NOMO-1 (cell line): ENCODE measurements at regions not wholly inside any gene's neighbourhood (a gene's known extent, or its start where the extent isn't known, plus 50 kb on each side); places are given as distances from the start of the nearest gene placed in this dataset.
"Not testable (repeated sequence)": the region's sequence is repeated elsewhere in the genome, so short reads cannot be mapped to it uniquely, and the experiment has no call there.

Source experiments
- DNase-seq, 2 experiments: peaks; one replicate each; lab custom pipeline; 2025; ENCODE audit not compliant: unreplicated experiment in 2 of 2; lab: John Stamatoyannopoulos, UW

DNA sequence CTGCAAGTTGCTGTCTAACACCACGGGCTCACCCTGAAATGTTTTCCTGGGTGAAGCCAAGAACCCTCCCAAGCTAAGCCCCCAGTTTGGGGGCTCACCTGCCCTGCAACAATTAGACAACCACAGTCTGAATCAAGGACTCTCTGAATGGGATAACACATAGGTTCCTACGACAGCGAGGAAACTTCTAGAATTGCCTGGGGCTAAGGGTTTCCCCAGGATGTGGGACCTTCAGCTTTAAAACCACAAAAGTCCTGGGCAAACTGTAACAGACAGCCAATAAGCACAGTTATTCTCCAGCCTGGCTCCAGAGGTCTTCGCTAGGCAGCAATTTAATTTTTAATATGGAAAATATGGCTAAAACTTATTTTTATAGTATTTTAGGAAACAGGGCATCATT is 162.6 kb downstream of the PRKX start:
- DNase-seq: no peak

DNA sequence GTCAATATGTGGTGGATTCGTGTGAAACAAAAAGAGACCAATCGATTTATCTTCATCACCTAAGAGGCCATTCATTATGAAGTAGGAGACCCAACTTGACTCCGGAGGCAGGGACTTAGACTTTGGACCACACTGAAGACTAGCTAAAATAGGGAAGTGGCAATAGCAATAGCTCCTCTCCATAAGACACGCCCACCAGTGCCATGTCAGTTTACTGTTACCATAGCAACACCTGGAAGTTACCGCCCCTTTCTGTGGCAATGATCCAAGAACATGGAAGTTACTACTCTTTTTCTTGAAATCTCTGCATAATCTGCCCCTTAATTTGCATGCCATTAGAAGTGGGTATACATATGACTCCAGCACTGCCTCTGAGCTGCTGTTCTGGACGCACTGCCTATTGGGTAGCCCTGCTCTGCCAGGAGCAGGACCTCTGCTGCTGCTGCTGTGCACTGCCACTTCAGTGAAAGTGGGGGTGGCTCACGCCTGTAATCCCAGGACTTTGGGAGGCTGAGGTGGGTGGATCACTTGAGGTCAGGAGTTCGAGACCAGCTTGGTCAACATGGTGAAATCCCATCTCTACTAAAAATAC is 163.2 kb downstream of the PRKX start:
- peak; percentile 67 to 91 for DNase-seq

DNA sequence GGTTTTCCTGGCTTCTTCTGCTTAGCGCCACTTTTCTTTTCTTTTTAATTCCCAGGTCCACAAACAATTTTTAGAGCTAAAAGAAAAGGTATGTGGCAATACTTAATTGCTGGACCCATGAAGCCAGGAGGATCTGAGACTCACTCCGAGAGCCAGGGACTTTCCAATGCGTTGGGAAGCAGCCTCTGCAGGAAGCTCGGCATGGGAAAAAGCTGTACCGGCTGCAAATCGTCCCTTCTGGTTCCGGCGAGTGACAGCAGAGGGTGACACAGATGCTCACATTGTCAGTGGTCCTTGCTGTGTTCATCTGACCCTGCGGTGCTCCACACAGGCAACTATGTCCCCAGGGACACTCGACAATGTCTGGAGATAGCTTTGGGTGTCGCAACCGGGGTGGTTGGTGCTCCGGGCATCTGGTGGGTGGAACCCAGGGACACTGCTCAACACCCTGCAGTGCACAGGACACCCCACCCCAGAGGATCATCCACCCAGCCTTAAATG is 164.0 kb downstream of the PRKX start:
- DNase-seq: no peak

DNA sequence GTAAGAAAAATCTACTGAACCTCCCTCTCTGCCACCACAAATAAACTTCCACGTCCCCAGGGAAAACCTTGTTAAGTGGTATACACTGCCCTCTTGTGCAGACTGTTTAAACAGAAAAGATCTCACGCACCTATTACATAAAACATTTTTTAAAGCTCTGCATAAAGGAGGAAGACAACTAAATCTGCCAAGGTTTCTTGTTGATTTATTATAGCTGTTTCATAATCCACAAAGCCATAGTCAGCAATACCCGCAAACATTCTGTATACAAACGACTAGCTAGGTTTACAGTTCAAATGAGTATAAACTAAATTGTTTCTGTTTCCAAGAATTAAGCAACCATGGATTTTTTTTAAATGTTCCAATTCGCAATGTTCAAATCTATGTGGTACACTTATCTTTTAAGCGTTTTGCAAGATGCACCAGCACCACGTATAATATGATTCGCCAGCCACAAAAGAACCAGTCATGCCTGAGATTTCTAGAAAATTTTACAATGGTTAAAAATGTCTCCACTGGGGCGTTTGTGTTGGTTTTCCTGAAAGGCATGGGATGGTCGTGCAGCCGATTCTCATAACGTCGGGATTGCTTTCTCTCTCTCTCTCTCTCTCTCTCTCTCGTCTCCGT is 164.6 kb downstream of the PRKX start:
- DNase-seq: peak; percentile 83 to 97

DNA sequence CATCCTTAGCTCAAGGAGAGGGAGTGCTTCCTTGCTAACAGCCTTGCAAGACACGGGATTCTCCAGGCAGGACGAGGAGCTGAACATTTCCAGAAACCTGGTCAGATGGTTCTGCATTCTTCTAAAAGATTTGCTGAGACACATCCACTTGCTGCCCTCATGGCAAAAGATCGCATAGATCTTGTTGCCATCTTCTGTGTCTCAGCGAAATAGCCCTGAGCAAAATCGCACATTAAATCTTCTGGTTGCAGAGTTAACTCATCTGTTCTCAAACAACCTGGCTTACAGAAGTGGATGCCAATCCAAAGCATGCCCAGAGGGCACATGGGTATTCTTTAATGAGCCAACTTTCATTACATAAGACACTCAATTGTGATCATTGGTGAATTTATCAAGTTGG is 167.5 kb downstream of the PRKX start:
- DNase-seq: no peak

DNA sequence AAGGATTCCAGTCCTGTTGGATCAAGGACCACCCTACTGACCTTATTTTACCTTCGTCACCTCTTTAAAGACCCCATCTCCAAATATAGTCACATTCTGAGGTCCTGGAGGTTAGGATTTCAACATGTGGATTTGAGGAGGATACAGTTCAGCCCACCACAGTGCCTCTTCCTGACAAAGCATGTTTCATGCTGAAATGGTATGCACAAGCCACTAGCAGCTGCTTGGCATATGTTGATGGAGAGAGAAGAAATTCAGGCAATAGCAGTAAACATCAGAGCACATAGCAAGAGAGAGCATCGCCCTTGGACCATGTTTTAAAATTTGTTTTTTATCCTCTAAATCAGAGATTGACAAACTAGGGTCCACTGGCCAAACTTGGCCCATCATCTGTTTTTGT is 172.1 kb downstream of the PRKX start:
- DNase-seq: no peak

DNA sequence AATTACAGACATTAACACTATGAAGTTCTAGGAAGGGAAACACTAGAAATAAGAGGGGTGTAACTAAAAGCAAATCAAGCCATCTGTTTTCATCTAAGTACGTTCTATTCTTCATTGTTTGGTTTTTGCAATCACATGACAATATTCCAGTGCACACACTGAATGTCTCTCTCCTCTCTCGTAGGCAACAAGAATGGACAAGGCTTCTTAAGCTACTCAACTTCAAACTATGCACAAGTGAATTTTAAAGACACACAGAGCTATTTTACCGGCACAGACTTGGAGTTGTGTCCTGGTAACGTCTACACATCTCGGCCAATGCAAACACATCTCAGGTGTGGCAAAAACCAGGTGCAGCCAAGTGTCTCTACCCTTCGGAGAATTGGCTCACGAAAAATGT is 173.3 kb downstream of the PRKX start:
- no peak for DNase-seq

DNA sequence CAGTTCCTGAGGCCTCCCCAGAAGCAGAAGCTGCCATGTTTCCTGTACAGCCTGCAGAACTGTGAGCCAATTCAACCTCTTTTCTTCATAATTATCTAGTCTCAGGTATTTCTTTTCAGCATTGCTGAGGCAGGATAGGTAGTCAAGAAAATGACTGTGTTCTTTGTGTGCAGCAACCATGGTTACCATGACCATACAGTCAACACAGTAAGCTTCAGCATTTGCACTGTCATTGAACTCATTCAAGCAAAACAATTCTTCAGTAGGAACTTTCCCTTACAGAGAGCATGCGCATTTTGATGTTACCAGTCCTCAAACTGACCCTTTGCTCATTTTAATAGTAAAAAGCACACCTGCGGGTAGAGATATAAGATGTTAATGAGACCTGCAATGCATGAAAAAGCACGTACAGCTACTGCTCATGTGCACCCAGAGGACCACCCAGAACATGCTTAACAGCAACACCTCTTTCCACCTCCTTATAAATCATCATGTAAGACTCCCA is 180.8 kb downstream of the PRKX start:
- no peak for DNase-seq

DNA sequence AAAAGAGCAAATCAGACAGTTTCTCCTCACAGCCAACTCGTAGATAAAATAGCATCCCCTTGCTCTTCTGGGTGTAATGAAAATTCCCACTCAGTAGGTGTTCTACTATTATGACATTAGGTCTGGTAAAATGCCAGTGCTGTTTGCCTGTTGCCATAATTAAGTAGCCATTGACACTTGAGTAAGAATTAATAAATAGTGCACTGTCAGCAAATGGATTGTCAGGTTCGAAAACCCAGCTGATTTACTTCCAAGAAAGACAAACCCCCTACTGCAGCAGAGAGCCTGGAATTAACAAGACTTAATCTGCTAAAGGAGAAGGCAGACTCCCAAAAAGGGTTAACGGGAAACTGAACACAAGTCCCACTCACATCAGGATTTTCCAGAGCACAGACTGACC is 182.0 kb downstream of the PRKX start:
- DNase-seq: not testable (repeated sequence)

DNA sequence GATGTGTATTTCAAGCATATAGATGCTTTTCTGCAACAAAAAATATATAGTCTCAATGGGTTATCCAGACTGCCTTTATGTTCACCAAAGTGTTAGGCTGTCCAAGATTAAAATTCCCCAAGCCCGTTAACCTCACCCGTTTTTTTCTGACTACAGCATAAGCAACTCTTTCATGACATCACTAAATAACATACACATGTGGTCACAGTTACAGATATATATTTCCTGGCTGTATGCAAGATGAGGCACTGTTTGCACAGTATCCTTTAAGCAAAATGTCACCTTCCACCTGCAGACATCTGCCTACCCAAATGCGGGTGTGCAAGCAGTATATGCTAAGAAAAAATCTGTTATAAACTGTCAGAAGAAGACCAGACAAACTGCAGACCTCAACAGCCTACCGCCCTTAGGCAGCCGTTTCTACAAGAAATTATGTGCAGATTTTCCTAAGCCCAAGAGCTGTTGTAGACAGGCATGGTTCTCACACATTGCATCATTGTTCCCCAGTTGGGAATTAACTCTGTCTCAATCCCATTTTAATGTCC is 183.1 kb upstream of the MXRA5 start:
- no peak for DNase-seq

DNA sequence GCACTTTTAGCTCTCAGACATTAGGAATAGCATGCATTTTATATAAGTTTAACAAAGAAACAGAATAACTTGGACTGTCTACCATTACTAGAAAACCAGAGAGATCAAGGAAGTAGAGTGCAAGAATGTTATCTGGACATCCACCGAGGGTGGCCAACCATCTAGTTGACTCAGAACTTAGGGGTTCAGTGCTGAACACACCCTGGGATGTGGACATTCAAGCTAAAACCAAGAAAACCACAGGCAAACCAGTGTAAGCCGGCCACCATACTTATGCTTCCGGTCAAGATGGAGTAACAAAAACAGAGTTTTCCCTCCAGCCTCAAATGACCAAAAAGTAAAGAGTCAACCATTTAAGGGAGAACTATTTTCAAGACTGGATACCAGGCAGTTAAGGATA is 181.4 kb upstream of the MXRA5 start:
- DNase-seq: no peak

DNA sequence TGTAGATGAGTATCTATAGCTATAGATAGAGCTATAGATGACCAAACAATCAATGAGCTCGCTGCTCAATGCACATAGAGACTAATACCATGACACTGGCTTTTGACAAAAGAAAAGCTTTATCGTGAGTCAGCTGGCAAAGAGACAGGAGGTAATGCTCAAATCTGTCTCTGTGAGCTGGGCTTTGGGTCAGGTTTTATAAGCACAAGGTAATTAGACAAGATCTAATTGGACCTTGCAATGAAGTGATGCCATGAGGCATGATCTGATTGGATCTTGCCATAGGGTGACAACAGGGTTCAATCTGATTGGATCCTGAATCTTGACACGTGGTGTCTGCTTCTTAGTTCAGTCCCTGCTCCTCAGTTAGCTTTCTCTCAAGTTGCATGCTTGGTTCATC is 180.7 kb upstream of the MXRA5 start:
- no peak for DNase-seq

DNA sequence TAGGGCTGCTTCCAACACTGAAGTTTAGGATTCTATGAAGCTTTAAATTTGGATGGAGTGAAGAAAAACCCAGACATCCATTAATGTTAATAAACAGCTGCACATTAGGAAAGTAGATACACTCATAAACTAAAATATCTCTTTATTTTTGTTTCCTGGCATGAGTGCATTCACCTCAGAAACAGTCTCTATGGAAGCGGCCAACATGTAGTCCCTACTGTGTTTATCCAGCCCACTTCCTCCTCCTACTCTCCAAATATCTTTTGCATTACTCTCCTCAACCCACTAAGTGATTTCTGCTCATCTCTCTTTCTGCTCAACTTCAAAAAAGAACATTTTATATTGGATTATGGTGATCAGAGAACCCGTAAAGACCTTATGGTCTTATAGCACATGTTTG is 180.3 kb upstream of the MXRA5 start:
- no peak for DNase-seq

DNA sequence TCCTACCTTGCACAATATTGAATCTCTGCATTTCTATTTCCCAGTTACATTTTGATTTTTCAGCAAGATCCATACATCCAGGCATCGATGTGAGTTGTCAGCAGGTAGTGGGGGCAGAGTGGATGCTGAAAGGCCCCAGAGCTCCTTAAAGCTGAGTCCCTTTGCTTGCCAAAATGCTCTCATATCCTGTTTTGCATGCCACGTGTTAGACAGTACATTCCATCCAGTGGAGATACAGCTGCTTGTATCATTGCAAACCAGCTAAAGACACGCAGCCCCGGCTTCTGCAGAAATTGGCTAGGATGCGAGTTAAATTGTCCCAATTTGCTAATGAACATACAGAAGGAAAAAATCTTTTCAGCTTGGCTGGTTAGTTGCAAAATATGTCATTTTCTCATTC is 179.6 kb upstream of the MXRA5 start:
- DNase-seq: no peak

DNA sequence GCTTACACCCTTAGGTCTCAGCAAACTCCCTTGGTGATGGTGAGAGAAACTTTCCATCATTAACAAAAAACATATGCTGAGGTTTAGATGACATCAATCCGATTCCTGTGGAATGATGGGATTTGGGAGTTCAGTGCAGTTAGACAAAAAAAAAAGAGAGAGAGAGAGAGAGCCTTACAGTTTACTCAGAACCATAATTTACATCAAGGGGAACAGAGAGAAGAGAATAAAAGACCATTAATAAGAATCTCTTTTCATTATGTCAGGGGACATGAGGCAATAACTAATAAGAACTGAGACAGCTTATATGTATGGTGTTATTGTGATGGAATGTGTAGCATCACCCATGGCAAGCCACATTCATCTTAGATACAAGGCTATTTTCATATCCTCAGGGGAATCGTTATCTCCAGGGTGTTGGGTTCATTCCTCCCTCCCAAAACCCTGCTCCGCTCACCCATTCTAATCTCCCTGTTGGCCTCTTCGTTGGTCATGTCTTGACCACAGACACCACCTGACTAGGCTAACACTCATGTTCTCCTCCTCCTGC is 175.7 kb upstream of the MXRA5 start:
- DNase-seq: no peak

DNA sequence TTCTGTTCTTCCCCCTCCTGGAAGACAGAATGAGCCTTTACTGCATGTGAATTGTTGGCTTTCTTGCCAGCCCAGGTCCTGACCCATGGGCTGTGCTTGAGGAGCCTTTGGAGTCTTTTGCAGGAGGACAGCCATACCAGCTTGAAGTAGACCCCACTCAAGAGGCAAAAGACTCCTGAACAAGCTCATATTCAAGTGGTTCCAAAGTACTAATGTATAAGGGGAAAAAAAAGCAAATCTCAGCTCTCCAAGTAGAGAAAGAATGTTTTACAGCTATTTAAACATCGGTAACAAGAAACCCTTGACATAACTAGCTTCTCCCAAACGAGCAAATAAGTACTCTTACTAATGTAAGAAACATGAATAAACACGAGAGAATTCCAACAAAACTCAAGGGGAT is 174.9 kb upstream of the MXRA5 start:
- no peak for DNase-seq

DNA sequence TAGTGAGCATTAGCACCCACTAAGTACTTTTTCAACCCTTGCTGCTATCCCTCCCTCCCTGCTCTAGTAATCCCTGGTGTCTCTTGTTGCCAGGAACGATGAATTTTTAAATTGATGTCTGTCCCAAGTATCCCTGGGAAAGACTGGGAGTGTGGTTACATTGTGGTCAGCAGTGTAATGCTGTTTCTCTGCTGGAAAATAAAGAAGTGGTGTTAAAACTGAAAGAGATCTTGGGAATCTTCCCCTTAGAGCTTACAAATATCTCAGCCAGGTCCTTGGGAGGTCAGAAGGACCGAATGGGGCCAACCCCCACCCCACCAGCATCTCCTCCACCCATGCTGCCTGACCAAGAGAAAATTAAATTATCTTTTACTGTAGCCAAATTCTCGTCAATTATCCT is 174.5 kb upstream of the MXRA5 start:
- no peak for DNase-seq

DNA sequence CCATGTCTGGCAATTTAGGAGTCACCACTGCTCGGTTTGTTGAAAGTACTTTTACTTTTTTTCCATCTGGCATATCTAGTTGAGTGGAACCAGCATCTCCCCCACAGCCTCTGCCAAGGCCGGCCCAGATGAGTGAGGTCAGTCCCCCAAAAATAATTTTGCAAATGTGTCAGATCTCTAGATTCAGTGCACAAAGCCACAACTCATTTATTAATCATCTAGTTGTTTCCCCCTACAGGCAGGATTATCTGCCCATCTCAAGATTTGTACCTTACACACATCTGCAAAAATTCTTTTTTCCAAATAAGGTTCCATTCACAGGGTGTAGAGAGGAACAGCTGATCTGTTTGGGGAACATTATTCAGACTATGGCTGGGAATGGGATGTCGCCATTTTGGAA is 174.0 kb upstream of the MXRA5 start:
- DNase-seq: no peak

DNA sequence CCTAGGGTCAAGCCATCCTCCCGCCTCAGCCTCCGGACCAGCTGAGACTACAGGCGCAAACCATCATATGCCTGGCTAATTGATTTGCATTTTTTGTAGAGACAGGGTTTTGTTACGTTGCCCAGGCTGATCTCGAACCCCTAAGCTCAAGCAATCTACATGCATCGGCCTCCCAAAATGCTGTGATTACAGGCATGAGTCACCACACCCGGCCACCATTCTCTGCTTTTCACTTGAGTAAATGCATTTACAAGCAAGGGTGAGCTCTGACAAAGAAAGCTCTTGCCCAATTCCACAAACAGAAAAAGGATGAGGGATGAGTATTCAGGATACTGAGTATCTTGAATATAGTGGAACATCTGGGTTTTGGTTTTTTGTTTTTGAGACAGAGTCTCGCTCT is 172.9 kb upstream of the MXRA5 start:
- not testable (repeated sequence) for DNase-seq

DNA sequence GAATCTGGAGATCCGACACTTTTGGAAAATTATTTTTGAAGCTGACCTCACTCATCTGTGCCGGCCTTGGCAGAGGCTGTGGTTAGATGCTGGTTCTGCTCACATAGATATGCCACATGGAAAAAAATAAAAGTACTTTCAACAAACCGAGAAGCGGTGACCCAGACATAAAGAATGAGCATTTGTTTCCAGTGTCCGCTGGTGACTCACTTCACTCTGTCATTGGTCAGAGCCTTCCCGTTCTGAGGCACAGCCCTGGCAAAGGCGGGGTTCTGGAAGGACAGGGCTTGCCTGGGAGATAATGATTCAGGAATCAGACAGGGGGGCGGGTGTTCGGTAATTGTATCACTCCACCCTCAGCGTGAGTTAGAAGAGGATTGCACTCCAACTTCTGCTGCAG is 172.4 kb upstream of the MXRA5 start:
- DNase-seq: no peak

DNA sequence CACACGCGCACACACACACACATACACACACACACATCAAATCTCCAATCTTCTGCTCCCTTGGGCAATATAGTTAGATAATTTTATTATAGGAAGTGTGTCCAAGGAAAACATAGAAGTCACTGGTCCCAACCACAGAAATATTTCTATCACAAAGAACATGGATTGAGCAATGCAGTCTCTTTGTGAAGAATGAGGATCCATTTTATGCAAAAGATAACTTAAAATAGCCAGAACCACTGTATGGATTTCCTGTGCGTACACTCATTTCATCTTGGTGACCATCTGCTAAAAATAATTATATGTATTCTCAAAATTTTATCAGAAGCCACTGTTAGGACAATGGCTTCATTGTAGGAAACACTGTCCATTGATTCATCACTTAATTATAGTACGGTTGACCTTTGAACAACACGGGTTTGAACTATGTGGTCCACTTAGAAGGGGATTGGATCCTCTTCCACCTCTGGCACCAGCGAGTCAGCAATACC is 169.6 kb upstream of the MXRA5 start:
- peak in 1 of 2 experiments; percentile 74 for DNase-seq

DNA sequence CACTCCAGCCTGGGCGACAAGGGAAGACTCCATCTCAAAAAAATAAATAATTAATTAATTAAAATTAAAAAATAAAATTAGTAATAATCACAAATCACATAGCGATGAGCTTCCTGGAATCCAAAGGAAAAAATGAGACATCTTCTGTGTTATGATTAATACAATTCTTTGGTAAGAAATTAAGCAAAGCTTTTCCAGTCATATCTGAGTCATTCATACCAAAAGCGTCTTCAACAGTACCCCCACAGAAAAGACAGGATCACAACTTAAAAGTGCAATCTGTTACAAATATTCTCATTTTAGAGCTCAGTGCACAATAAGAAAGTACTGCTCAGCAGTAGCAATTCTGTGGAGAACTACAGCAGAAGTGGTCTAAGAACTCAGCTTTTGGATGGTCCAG is 168.5 kb upstream of the MXRA5 start:
- no peak for DNase-seq
